Fibroblast of the conjunctiva (primary cell): ENCODE measurements at regions not wholly inside any gene's neighbourhood (a gene's known extent, or its start where the extent isn't known, plus 50 kb on each side); places are given as distances from the start of the nearest gene placed in this dataset.
"Not testable (repeated sequence)": the region's sequence is repeated elsewhere in the genome, so short reads cannot be mapped to it uniquely, and the experiment has no call there.

Experiments
- DNase-seq: peaks from one replicate; pipeline ENCODE4 v3.0.0-alpha.2; 2010; ENCODE audit warnings: low read depth

- DNase-seq, result no peak
Observed at GRCh38 chr16:60674241-60674640, 1362.0 kb downstream of the CDH8 start.

GRCh38 chr16:60655514-60656153 is 1380.6 kb downstream of the CDH8 start:
- DNase-seq, result no peak

GRCh38 chr16:60651346-60651745 is 1384.9 kb downstream of the CDH8 start:
- no peak for DNase-seq

GRCh38 chr16:60648290-60648689 is 1387.9 kb downstream of the CDH8 start:
- no peak for DNase-seq

- not testable (repeated sequence) for DNase-seq
Observed at GRCh38 chr16:60647388-60647787, 1388.8 kb downstream of the CDH8 start.

GRCh38 chr16:60646631-60647030 is 1389.6 kb downstream of the CDH8 start:
- DNase-seq, result no peak

GRCh38 chr16:60645541-60645940 is 1390.7 kb downstream of the CDH8 start:
- DNase-seq, result no peak

- no peak for DNase-seq
Observed at GRCh38 chr16:60642956-60643355, 1393.3 kb downstream of the CDH8 start.

GRCh38 chr16:60641067-60641665 is 1395.1 kb downstream of the CDH8 start:
- no peak for DNase-seq

GRCh38 chr16:60640038-60640437 is 1396.2 kb downstream of the CDH8 start:
- no peak for DNase-seq

GRCh38 chr16:60636636-60637035 is 1399.6 kb downstream of the CDH8 start:
- DNase-seq, result not testable (repeated sequence)

GRCh38 chr16:60636117-60636516 is 1400.1 kb downstream of the CDH8 start:
- no peak for DNase-seq

- no peak for DNase-seq
Observed at GRCh38 chr16:60635548-60635947, 1400.7 kb downstream of the CDH8 start.

GRCh38 chr16:60611844-60612243 is 1424.4 kb downstream of the CDH8 start:
- DNase-seq, result no peak

GRCh38 chr16:60608971-60609370 is 1427.3 kb downstream of the CDH8 start:
- DNase-seq, result no peak

GRCh38 chr16:60605652-60606051 is 1430.6 kb downstream of the CDH8 start:
- not testable (repeated sequence) for DNase-seq

GRCh38 chr16:60605176-60605575 is 1431.1 kb downstream of the CDH8 start:
- no peak for DNase-seq

GRCh38 chr16:60586493-60586892 is 1449.7 kb downstream of the CDH8 start:
- DNase-seq, result no peak

GRCh38 chr16:60582528-60582927 is 1453.7 kb downstream of the CDH8 start:
- no peak for DNase-seq

GRCh38 chr16:60566901-60567300 is 1469.3 kb downstream of the CDH8 start:
- DNase-seq, result no peak

GRCh38 chr16:60564588-60564987 is 1471.7 kb downstream of the CDH8 start:
- no peak for DNase-seq

- DNase-seq, result no peak
Observed at GRCh38 chr16:60563166-60563565, 1473.1 kb downstream of the CDH8 start.

- DNase-seq, result no peak
Observed at GRCh38 chr16:60558936-60559335, 1477.3 kb downstream of the CDH8 start.
